Erythroblast (primary cell): ENCODE measurements at regions not wholly inside any gene's neighbourhood (a gene's known extent, or its start where the extent isn't known, plus 50 kb on each side); places are given as distances from the start of the nearest gene placed in this dataset.

ENCODE experiments used
- GATA1 ChIP-seq: IDR thresholded peaks from 2 replicates; pipeline ENCODE4 v1.6.1; 2011; ENCODE audit warnings: low read depth, mild to moderate bottlenecking, control low read depth, low read length, moderate library complexity
- POLR2A ChIP-seq: IDR thresholded peaks from 2 replicates; pipeline ENCODE4 v1.6.1; 2011; ENCODE audit warnings: mild to moderate bottlenecking, low read length

DNA sequence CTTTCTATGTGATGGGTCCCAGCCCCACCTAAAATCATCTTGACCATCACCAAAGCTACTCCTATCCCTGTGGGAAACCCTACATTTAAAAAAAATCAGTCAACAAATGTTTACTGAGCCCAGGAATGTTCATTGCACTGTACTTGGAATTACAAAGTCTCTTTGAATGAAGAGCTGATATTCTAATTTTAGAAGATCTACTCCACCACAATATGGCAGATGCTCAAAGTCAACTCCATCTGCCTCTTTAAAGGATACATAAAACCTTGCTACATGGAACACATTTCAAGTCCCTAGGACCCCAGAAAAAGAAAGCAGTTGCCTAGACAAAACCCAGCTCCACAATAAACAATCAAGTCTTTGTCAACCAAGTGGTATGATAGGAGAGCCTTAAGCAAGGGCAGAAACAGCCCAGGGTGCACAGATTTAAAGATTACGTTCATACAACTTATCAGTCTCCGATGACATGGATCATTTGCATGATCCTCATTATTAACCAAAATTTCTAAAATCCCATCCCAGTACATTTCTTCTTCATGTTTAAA is 234.3 kb upstream of the ACVR2A start:
- TF ChIP-seq POLR2A = no peak
- no peak for TF ChIP-seq GATA1
